Esophagus muscularis mucosa (tissue), 4 donors: ENCODE measurements at regions not wholly inside any gene's neighbourhood (a gene's known extent, or its start where the extent isn't known, plus 50 kb on each side); places are given as distances from the start of the nearest gene placed in this dataset.

Source experiments
- DNase-seq: peaks from one replicate; pipeline ENCODE4 v3.0.0-alpha.2; 2017; ENCODE audit errors: extremely low spot score
- H3K27ac ChIP-seq, 4 donors: fragments of 200-600 bp; sonication (generic); replicated peaks in 1 of 4; 1 replicate in 3 of 4; 2 replicates in 1 of 4; pipeline ENCODE4 v1.5.1; 2016 to 2019; ENCODE audit warnings: mild to moderate bottlenecking in 1 of 4
- H3K27me3 ChIP-seq, 4 donors: fragments of 200-600 bp; sonication (generic); one replicate each; pipeline versions ENCODE4 v1.5.1 to v1.6.0; 2016 to 2019
- H3K36me3 ChIP-seq, 4 donors: fragments of 200-600 bp; sonication (generic); one replicate each; pipeline ENCODE4 v1.5.1; 2016 to 2019
- H3K4me1 ChIP-seq, 4 donors: fragments of 200-600 bp; sonication (generic); one replicate each; pipeline ENCODE4 v1.5.1; 2016 to 2019
- H3K4me3 ChIP-seq, 4 donors: fragments of 200-600 bp; sonication (generic); 1 replicate in 2 of 4; 2 replicates in 2 of 4; pipeline ENCODE4 v1.5.1; 2016 to 2019; ENCODE audit warnings: mild to moderate bottlenecking in 4 of 4, moderate library complexity in 1 of 4
- H3K9me3 ChIP-seq, 4 donors: fragments of 200-600 bp; sonication (generic); 1 replicate in 3 of 4; 2 replicates in 1 of 4; pipeline ENCODE4 v1.5.1; 2016 to 2019
- CTCF ChIP-seq, 3 experiments: fragments of 200-600 bp in 2 of 3; fragments of 450-650 bp in 1 of 3; sonication (generic) in 2 of 3; IDR thresholded peaks; one replicate each; pipeline ENCODE4 v1.5.1; 2017 to 2019; ENCODE audit warnings: antibody characterized with exemption in 3 of 3, mild to moderate bottlenecking in 2 of 3, moderate library complexity in 1 of 3
- EP300 ChIP-seq: sonication (generic); formaldehyde crosslinking; IDR thresholded peaks from one replicate; pipeline ENCODE4 v1.6.1; 2017; ENCODE audit warnings: antibody characterized with exemption
- POLR2A ChIP-seq: fragments of 450-650 bp; IDR thresholded peaks from one replicate; pipeline ENCODE4 v1.6.1; 2017; ENCODE audit warnings: antibody characterized with exemption, moderate library complexity, mild to moderate bottlenecking, low read depth
- POLR2AphosphoS5 ChIP-seq, 2 donors: sonication (generic); formaldehyde crosslinking; IDR thresholded peaks; one replicate each; pipeline ENCODE4 v1.6.1; 2017; ENCODE audit warnings: antibody characterized with exemption in 2 of 2
- WGBS: methylation state at CpG from one replicate; pipeline ENCODE4 v1.1.5; 2018; 5-methylcytosine and 5-hydroxymethylcytosine counted together
- intact Hi-C: fragments of 100-400 bp; cut with DNase I; formaldehyde crosslinking; loops from one replicate; pipeline ENCODE4 v1.15.1; 2023

DNA sequence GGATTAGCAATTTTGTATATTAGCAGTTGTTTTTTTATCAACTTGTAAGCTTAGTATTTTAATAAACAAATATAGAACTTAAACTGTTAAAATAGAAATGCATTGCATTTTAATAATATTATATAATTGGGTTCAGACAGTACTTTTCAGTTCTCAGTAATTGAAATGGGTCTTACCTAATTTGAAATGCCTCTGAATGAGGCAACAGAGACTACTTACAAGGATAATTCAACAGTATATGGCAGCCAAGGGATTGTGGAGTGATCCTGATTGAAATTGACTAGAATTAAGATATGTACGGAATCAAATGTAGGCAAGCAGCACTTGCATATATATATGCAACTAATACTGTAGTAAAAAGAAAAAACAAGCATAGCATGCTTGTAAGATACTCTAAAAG, 1503.9 kb upstream of the MIR17HG start:
- no peak overlapping the region for H3K4me3 ChIP-seq
- intact Hi-C loops = no loop called here
- no peaks in the 10 kb centered on the region for H3K27me3 ChIP-seq
- H3K4me1 ChIP-seq = no peaks in the 10 kb centered on the region
- H3K9me3 ChIP-seq = no peaks in the 10 kb centered on the region
- WGBS = 94% methylated on average over 1 of the region's 1 CpG
- H3K36me3 ChIP-seq = no peaks in the 10 kb centered on the region
- H3K27ac ChIP-seq = no peak overlapping the region
- no peak for DNase-seq
- TF ChIP-seq CTCF (IDR thresholded peaks at IDR 0.05) (no peak), EP300 (no peak), POLR2AphosphoS5 (IDR thresholded peaks at IDR 0.05) (no peak), POLR2A (no peak)

DNA sequence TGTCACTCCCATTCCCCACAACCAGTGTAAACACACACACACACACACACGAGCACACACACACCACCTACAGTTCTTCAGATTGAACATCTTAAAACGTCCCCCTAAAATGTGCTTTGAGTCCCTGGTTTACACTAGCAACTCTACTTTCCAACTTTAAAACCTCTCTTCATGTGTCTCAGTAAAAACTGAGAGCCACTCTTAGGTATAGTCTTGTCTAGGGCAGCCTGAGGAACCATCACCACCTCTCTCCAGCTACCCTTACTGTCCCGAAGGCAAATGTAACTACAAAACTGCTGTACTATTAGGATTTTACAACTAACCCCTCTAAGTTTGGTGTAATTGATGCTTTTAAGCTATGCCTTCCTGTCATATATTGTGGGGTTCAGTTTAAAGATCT, 1501.6 kb upstream of the MIR17HG start:
- no peaks in the 10 kb centered on the region for H3K27me3 ChIP-seq
- no peak overlapping the region for H3K27ac ChIP-seq
- WGBS = 56% methylated on average over 3 of the region's 3 CpGs
- H3K4me1 ChIP-seq = no peaks in the 10 kb centered on the region
- TF ChIP-seq EP300 (no peak), CTCF (IDR thresholded peaks at IDR 0.05) (no peak), POLR2AphosphoS5 (IDR thresholded peaks at IDR 0.05) (no peak)
- no peak for DNase-seq
- no peaks in the 10 kb centered on the region for H3K9me3 ChIP-seq
- no peak overlapping the region for H3K4me3 ChIP-seq
- intact Hi-C loops = no loop called here
- no peaks in the 10 kb centered on the region for H3K36me3 ChIP-seq

GRCh38 chr13:89846926-89847585, 1500.4 kb upstream of the MIR17HG start:
- Histone ChIP-seq H3K4me3 (no peak overlapping the region), H3K4me1 (no peaks in the 10 kb centered on the region), H3K27ac (no peak overlapping the region), H3K27me3 (no peaks in the 10 kb centered on the region), H3K36me3 (no peaks in the 10 kb centered on the region), H3K9me3 (no peaks in the 10 kb centered on the region)
- TF ChIP-seq CTCF (IDR thresholded peaks at IDR 0.05) = no peak
- TF ChIP-seq EP300 = no peak
- no peak for TF ChIP-seq POLR2A
- TF ChIP-seq POLR2AphosphoS5 (IDR thresholded peaks at IDR 0.05) = no peak
- WGBS = 57% methylated on average over 4 of the region's 4 CpGs
- intact Hi-C loops = no loop called here
- DNase-seq = no peak

DNA sequence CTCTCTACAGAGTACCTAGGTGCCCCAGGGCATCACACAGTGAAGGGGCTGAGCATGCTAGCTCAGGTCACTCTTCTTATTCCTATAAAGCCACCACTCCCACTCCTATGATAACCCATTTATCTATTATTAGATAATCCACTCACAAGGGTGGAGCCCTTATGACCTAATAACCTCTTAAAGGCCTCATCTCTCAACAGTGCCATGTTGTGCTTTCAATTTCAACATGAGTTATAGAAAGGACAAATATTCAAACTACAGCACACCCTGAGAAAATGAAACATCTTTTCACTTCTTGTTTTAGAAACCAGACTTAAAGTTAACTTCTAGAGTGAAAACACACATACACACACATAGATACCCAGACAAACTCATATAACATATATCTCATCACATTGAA, 1494.9 kb upstream of the MIR17HG start:
- Histone ChIP-seq H3K9me3 (no peaks in the 10 kb centered on the region), H3K27ac (no peak overlapping the region), H3K36me3 (no peaks in the 10 kb centered on the region), H3K27me3 (no peaks in the 10 kb centered on the region), H3K4me3 (no peak overlapping the region), H3K4me1 (no peaks in the 10 kb centered on the region)
- DNase-seq = no peak
- intact Hi-C loops = no loop called here
- no peak for TF ChIP-seq POLR2A
- TF ChIP-seq CTCF (IDR thresholded peaks at IDR 0.05) = no peak
- TF ChIP-seq EP300 = no peak
- no peak for TF ChIP-seq POLR2AphosphoS5 (IDR thresholded peaks at IDR 0.05)

GRCh38 chr13:89856512-89856911, 1491.0 kb upstream of the MIR17HG start:
- Histone ChIP-seq H3K27ac (no peak overlapping the region), H3K9me3 (no peaks in the 10 kb centered on the region), H3K4me1 (no peaks in the 10 kb centered on the region), H3K4me3 (no peak overlapping the region), H3K27me3 (no peaks in the 10 kb centered on the region), H3K36me3 (no peaks in the 10 kb centered on the region)
- intact Hi-C loops = no loop called here
- DNase-seq = no peak
- WGBS = 76% methylated on average over 4 of the region's 4 CpGs
- no peak for TF ChIP-seq EP300
- no peak for TF ChIP-seq POLR2A
- no peak for TF ChIP-seq POLR2AphosphoS5 (IDR thresholded peaks at IDR 0.05)
- TF ChIP-seq CTCF (IDR thresholded peaks at IDR 0.05) = no peak
